Endothelial cell of umbilical vein (primary cell): ENCODE measurements at regions not wholly inside any gene's neighbourhood (a gene's known extent, or its start where the extent isn't known, plus 50 kb on each side); places are given as distances from the start of the nearest gene placed in this dataset.

ENCODE experiments used
- BruUV-seq: library from RNA; stranded (reverse); fragments of 400-500 nt; replicated peaks from 2 replicates; lab custom pipeline; 2021; lab: Mats Ljungman, UMichigan
- CTCF ChIA-PET: fragments of 300-600, 350-600 bp; sonication (Branson Sonifier 250); formaldehyde crosslinking; loops from one replicate; lab custom pipeline; 2021; ENCODE audit warnings: antibody characterized with exemption, inconsistent platforms; lab: Charles Lee
- POLR2A ChIA-PET: fragments of 300-600, 350-600 bp; sonication (Branson Sonifier 250); formaldehyde crosslinking; loops from one replicate; lab custom pipeline; 2021; ENCODE audit warnings: antibody characterized with exemption, inconsistent platforms; lab: Charles Lee
- DNase-seq: peaks from one replicate; pipeline ENCODE4 v3.0.0-alpha.2; 2011; ENCODE audit warnings: low read depth, low spot score
- FAIRE-seq: peaks from 2 replicates; lab custom pipeline; 2011; peaks lifted over from hg19 to GRCh38; lab: Jason Lieb, UNC
- H2AFZ ChIP-seq: 2 replicates; pipeline ENCODE4 v1.6.0; 2012; ENCODE audit warnings: low read depth, low read length, control low read depth, inconsistent platforms
- H3K27ac ChIP-seq: 2 replicates; pipeline ENCODE4 v1.5.1; 2011; ENCODE audit warnings: low read depth, mild to moderate bottlenecking, control low read depth, low read length, moderate library complexity; ENCODE audit not compliant: insufficient read depth
- H3K27me3 ChIP-seq, 2 experiments: 2 replicates each; pipeline versions ENCODE4 v1.6.0 to v1.6.1; 2011; ENCODE audit warnings: low read length in 2 of 2, mixed read lengths in 1 of 2; ENCODE audit not compliant: control insufficient read depth in 2 of 2, insufficient read depth in 2 of 2
- H3K36me3 ChIP-seq, 2 experiments: 2 replicates in 1 of 2; 3 replicates in 1 of 2; pipeline ENCODE4 v1.5.1; 2011; ENCODE audit warnings: low read length in 2 of 2, mild to moderate bottlenecking in 1 of 2, moderate library complexity in 1 of 2; ENCODE audit not compliant: control insufficient read depth in 2 of 2, insufficient read depth in 2 of 2; ENCODE audit errors: extremely low read depth in 1 of 2
- H3K4me1 ChIP-seq: 3 replicates; pipeline ENCODE4 v1.5.1; 2011; ENCODE audit warnings: mild to moderate bottlenecking, low read length; ENCODE audit not compliant: control insufficient read depth, insufficient read depth; ENCODE audit errors: extremely low read depth
- H3K4me2 ChIP-seq: 2 replicates; pipeline ENCODE4 v1.6.1; 2011; ENCODE audit warnings: low read length, control low read depth, mixed read lengths; ENCODE audit not compliant: insufficient read depth
- H3K4me3 ChIP-seq, 3 experiments: fragments of 200-600 bp in 1 of 3; sonication (generic), shearing (Covaris generic) in 1 of 3; replicated peaks in 1 of 3; 2 replicates each; pipeline ENCODE4 v1.5.1; 2011 to 2016; ENCODE audit warnings: control low read depth in 3 of 3, low read length in 3 of 3, mild to moderate bottlenecking in 2 of 3, inconsistent platforms in 1 of 3, low read depth in 1 of 3, moderate library complexity in 1 of 3; ENCODE audit not compliant: insufficient read depth in 1 of 3
- H3K79me2 ChIP-seq: 2 replicates; pipeline ENCODE4 v1.6.0; 2012; ENCODE audit warnings: low read length, inconsistent platforms; ENCODE audit not compliant: control insufficient read depth, insufficient read depth
- H3K9ac ChIP-seq: replicated peaks from 2 replicates; pipeline ENCODE3; 2011; ENCODE audit warnings: low read length, control low read depth; ENCODE audit not compliant: insufficient read depth; ENCODE audit errors: extremely low read depth
- H3K9me1 ChIP-seq: replicated peaks from 3 replicates; pipeline ENCODE4 v1.6.0; 2011; ENCODE audit warnings: mild to moderate bottlenecking, low read length; ENCODE audit not compliant: control insufficient read depth, insufficient read depth; ENCODE audit errors: extremely low read depth
- H3K9me3 ChIP-seq: replicated peaks from 2 replicates; pipeline ENCODE4 v1.5.1; 2012; ENCODE audit warnings: low read length, inconsistent platforms; ENCODE audit not compliant: control insufficient read depth, insufficient read depth
- H4K20me1 ChIP-seq: replicated peaks from 2 replicates; pipeline ENCODE3; 2011; ENCODE audit warnings: mild to moderate bottlenecking, low read length; ENCODE audit not compliant: control insufficient read depth, insufficient read depth; ENCODE audit errors: extremely low read depth
- CTCF ChIP-seq, 2 donors: IDR thresholded peaks; 1 replicate in 1 of 2; 2 replicates in 1 of 2; pipeline ENCODE4 v1.5.1; 2011; ENCODE audit warnings: low read length in 2 of 2, mild to moderate bottlenecking in 2 of 2, moderate library complexity in 2 of 2, control low read depth in 1 of 2, inconsistent platforms in 1 of 2, low read depth in 1 of 2; ENCODE audit not compliant: insufficient read depth in 1 of 2; ENCODE audit errors: extremely low read depth in 1 of 2
- EZH2 ChIP-seq: IDR thresholded peaks from 2 replicates; pipeline ENCODE4 v1.6.1; 2012; ENCODE audit warnings: borderline replicate concordance, low read depth, mild to moderate bottlenecking, moderate library complexity, low read length, inconsistent platforms; ENCODE audit not compliant: severe bottlenecking
- FOS ChIP-seq: IDR thresholded peaks from 2 replicates; pipeline ENCODE4 v1.6.1; 2011; ENCODE audit warnings: mild to moderate bottlenecking, low read length, moderate library complexity, borderline replicate concordance; ENCODE audit not compliant: insufficient read depth
- GATA2 ChIP-seq: IDR thresholded peaks from 2 replicates; pipeline ENCODE4 v1.7.0; 2011; ENCODE audit warnings: low read depth, mild to moderate bottlenecking, moderate library complexity, mixed read lengths, low read length; ENCODE audit not compliant: insufficient read length, insufficient read depth
- JUN ChIP-seq: IDR thresholded peaks from 2 replicates; pipeline ENCODE4 v1.6.1; 2011; ENCODE audit warnings: borderline replicate concordance, low read depth; ENCODE audit not compliant: insufficient read length, insufficient read depth
- MAX ChIP-seq: IDR thresholded peaks from 2 replicates; pipeline ENCODE4 v1.6.1; 2011; ENCODE audit not compliant: insufficient read depth, insufficient read length
- MYC ChIP-seq: IDR thresholded peaks from one replicate; pipeline ENCODE4 v1.6.1; 2011; ENCODE audit warnings: mild to moderate bottlenecking, low read depth, low read length
- POLR2A ChIP-seq: IDR thresholded peaks from 2 replicates; pipeline ENCODE4 v1.6.1; 2012; ENCODE audit warnings: low read depth, mild to moderate bottlenecking, control low read depth, low read length
- POLR2AphosphoS5 ChIP-seq: IDR thresholded peaks from 2 replicates; pipeline ENCODE4 v1.6.1; 2012; ENCODE audit warnings: low read depth, mild to moderate bottlenecking, control low read depth, low read length, moderate library complexity; ENCODE audit not compliant: insufficient read depth
- dilution Hi-C: fragments of 300-500 bp; cut with MboI; formaldehyde crosslinking; loops from one replicate; pipeline ENCODE4 v1.15.0; 2019; ENCODE audit warnings: low sequenced_read_pairs; ENCODE audit not compliant: extremely low pct_ligation_motif_present
- intact Hi-C: fragments of 100-400 bp; cut with micrococcal nuclease; formaldehyde crosslinking; loops from one replicate; pipeline ENCODE4 v1.10.0; 2022

- Histone ChIP-seq H3K36me3 (no peaks in the 10 kb centered on the region), H3K4me1 (no peaks in the 10 kb centered on the region), H3K9me3 (no peaks in the 10 kb centered on the region), H3K4me2 (no peak overlapping the region), H2AFZ (no peak overlapping the region), H3K9ac (no peak overlapping the region), H3K79me2 (no peaks in the 10 kb centered on the region), H3K9me1 (no peaks in the 10 kb centered on the region), H3K27ac (no peak overlapping the region), H3K27me3 (no peaks in the 10 kb centered on the region), H3K4me3 (no peak overlapping the region), H4K20me1 (no peaks in the 10 kb centered on the region)
- FAIRE-seq (no peak), DNase-seq (no peak)
- ChIA-PET POLR2A (no interaction called here), CTCF (interaction anchor here (0.9 to 2.9 kb wide), 5 partner anchors 18 to 71 kb away, joined by 3 to 14 read pairs (median 3); no protein-coding TSS in a partner anchor)
- intact Hi-C loops (no loop called here), dilution Hi-C loops (no loop called here)
- no peak for TF ChIP-seq EZH2
- TF ChIP-seq FOS, result peak; percentile 40
- peak; percentile 71 for TF ChIP-seq GATA2
- no TSS peak for BruUV-seq
These were observed 68.3 kb upstream of the COL8A1 start for GRCh38 chr3:99570061-99570460.

- Histone ChIP-seq H3K79me2 (no peaks in the 10 kb centered on the region), H3K27ac (no peak overlapping the region), H3K9ac (no peak overlapping the region), H3K36me3 (no peaks in the 10 kb centered on the region), H3K9me3 (no peaks in the 10 kb centered on the region), H4K20me1 (no peaks in the 10 kb centered on the region), H3K9me1 (no peaks in the 10 kb centered on the region), H3K4me1 (no peaks in the 10 kb centered on the region), H3K4me2 (no peak overlapping the region), H2AFZ (no peak overlapping the region), H3K27me3 (no peaks in the 10 kb centered on the region), H3K4me3 (no peak overlapping the region)
- ChIA-PET POLR2A (interaction anchor here (0.5 kb wide), 1 partner anchor 69 kb away, joined by 6 read pairs; no protein-coding TSS in a partner anchor), CTCF (interaction anchor here (1.4 to 2.9 kb wide), 3 partner anchors 17 to 68 kb away, joined by 3 to 14 read pairs (median 6); no protein-coding TSS in a partner anchor)
- TF ChIP-seq JUN (no peak), MAX (no peak), GATA2 (no peak), POLR2AphosphoS5 (no peak), POLR2A (no peak), EZH2 (no peak), MYC (no peak), CTCF (IDR thresholded peaks at IDR 0.05; ENCODE audit: extremely low read depth in 1 of 2, insufficient read depth in 1 of 2, low read depth in 1 of 2, low read length in 2 of 2) (no peak), FOS (no peak)
- BruUV-seq, result no TSS peak
- DNase-seq, result peak; percentile 29
- no peak for FAIRE-seq
- dilution Hi-C loops, result no loop called here
- intact Hi-C loops, result no loop called here
These were observed 69.6 kb upstream of the COL8A1 start for GRCh38 chr3:99568663-99569335.
